ENCODE measurements at regions not wholly inside any gene's neighbourhood (a gene's known extent, or its start where the extent isn't known, plus 50 kb on each side); places are given as distances from the start of the nearest gene placed in this dataset.
"Not testable (repeated sequence)": the region's sequence is repeated elsewhere in the genome, so short reads cannot be mapped to it uniquely, and the experiment has no call there.

DNA sequence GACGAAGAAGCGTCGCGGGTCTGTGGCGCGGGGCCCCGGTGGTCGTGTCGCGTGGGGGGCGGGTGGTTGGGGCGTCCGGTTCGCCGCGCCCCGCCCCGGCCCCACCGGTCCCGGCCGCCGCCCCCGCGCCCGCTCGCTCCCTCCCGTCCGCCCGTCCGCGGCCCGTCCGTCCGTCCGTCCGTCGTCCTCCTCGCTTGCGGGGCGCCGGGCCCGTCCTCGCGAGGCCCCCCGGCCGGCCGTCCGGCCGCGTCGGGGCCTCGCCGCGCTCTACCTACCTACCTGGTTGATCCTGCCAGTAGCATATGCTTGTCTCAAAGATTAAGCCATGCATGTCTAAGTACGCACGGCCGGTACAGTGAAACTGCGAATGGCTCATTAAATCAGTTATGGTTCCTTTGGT lies 1533.5 kb upstream of the TPTE start:
- FAIRE-seq; intact Hi-C loops (cut with DNase I): not testable (repeated sequence)

GRCh38 chr21:8988696-8989095 lies 1532.7 kb upstream of the TPTE start:
- intact Hi-C loops (cut with DNase I), result no loop called here
- no peak overlapping the region for H3K4me3 ChIP-seq (ENCODE audit: low read length in 3 of 3)
- no peaks in the 10 kb centered on the region for H3K27me3 ChIP-seq (ENCODE audit: control insufficient read depth, insufficient read depth, low read length)
- no peaks in the 10 kb centered on the region for H3K4me1 ChIP-seq (ENCODE audit: control insufficient read depth in 2 of 3, insufficient read depth in 2 of 3, low read depth in 1 of 3, low read length in 3 of 3)
- no peaks in the 10 kb centered on the region for H3K36me3 ChIP-seq (ENCODE audit: control insufficient read depth in 2 of 3, insufficient read depth in 3 of 3, low read length in 3 of 3)
- no peak overlapping the region for H3K27ac ChIP-seq (ENCODE audit: low read depth in 2 of 2, low read length in 2 of 2)
- TF ChIP-seq CTCF (IDR thresholded peaks at IDR 0.05; ENCODE audit: borderline replicate concordance, extremely low read depth, insufficient read depth), result no peak
- peaks cover 0 to 2% (median 0%) of the 10 kb centered on the region in 3 donors for H3K9me3 ChIP-seq (ENCODE audit: control insufficient read depth in 2 of 3, insufficient read depth in 1 of 3, low read length in 3 of 3)
- FAIRE-seq (no peak), DNase-seq (no peak)
- H3K9ac ChIP-seq (ENCODE audit: low read length in 3 of 3), result no peak overlapping the region

More for the DNA sequence above, 1533.5 kb upstream of the TPTE start:
- H3K4me3 ChIP-seq (ENCODE audit: low read length in 3 of 3); H3K36me3 ChIP-seq (ENCODE audit: control insufficient read depth in 2 of 3, insufficient read depth in 3 of 3, low read length in 3 of 3); H3K9ac ChIP-seq (ENCODE audit: low read length in 3 of 3); H3K27ac ChIP-seq (ENCODE audit: low read depth in 2 of 2, low read length in 2 of 2); H3K4me1 ChIP-seq (ENCODE audit: control insufficient read depth in 2 of 3, insufficient read depth in 2 of 3, low read depth in 1 of 3, low read length in 3 of 3); H3K9me3 ChIP-seq (ENCODE audit: control insufficient read depth in 2 of 3, insufficient read depth in 1 of 3, low read length in 3 of 3); H3K27me3 ChIP-seq (ENCODE audit: control insufficient read depth, insufficient read depth, low read length); DNase-seq: not testable (repeated sequence)

- Histone ChIP-seq H3K27me3 (ENCODE audit: control insufficient read depth, insufficient read depth, low read length) (no peaks in the 10 kb centered on the region), H3K4me1 (ENCODE audit: control insufficient read depth in 2 of 3, insufficient read depth in 2 of 3, low read depth in 1 of 3, low read length in 3 of 3) (no peaks in the 10 kb centered on the region), H3K9ac (ENCODE audit: low read length in 3 of 3) (no peak overlapping the region), H3K36me3 (ENCODE audit: control insufficient read depth in 2 of 3, insufficient read depth in 3 of 3, low read length in 3 of 3) (no peaks in the 10 kb centered on the region), H3K4me3 (ENCODE audit: low read length in 3 of 3) (no peak overlapping the region), H3K27ac (ENCODE audit: low read depth in 2 of 2, low read length in 2 of 2) (no peak overlapping the region), H3K9me3 (ENCODE audit: control insufficient read depth in 2 of 3, insufficient read depth in 1 of 3, low read length in 3 of 3) (peaks cover 0 to 2% (median 0%) of the 10 kb centered on the region in 3 donors)
- DNase-seq (no peak), FAIRE-seq (no peak)
- no peak for TF ChIP-seq CTCF (IDR thresholded peaks at IDR 0.05; ENCODE audit: borderline replicate concordance, extremely low read depth, insufficient read depth)
- intact Hi-C loops (cut with DNase I), result no loop called here
These were observed 1532.1 kb upstream of the TPTE start for GRCh38 chr21:8989261-8989711.

GRCh38 chr21:8989721-8990325 lies 1531.6 kb upstream of the TPTE start:
- H3K27me3 ChIP-seq (ENCODE audit: control insufficient read depth, insufficient read depth, low read length), result no peaks in the 10 kb centered on the region
- no peak for FAIRE-seq

More at GRCh38 chr21:8989721-8990325, 1531.6 kb upstream of the TPTE start:
- no peak overlapping the region for H3K9ac ChIP-seq (ENCODE audit: low read length in 3 of 3)
- no peaks in the 10 kb centered on the region for H3K36me3 ChIP-seq (ENCODE audit: control insufficient read depth in 2 of 3, insufficient read depth in 3 of 3, low read length in 3 of 3)
- H3K27ac ChIP-seq (ENCODE audit: low read depth in 2 of 2, low read length in 2 of 2), result no peak overlapping the region
- no peak for DNase-seq
- no peaks in the 10 kb centered on the region for H3K4me1 ChIP-seq (ENCODE audit: control insufficient read depth in 2 of 3, insufficient read depth in 2 of 3, low read depth in 1 of 3, low read length in 3 of 3)
- no peak for TF ChIP-seq CTCF (IDR thresholded peaks at IDR 0.05; ENCODE audit: borderline replicate concordance, extremely low read depth, insufficient read depth)
- intact Hi-C loops (cut with DNase I), result no loop called here
- no peak overlapping the region for H3K4me3 ChIP-seq (ENCODE audit: low read length in 3 of 3)
- H3K9me3 ChIP-seq (ENCODE audit: control insufficient read depth in 2 of 3, insufficient read depth in 1 of 3, low read length in 3 of 3), result peaks cover 0 to 2% (median 0%) of the 10 kb centered on the region in 3 donors

Measured in kidney (tissue), 13 donors.